ENCODE measurements at regions not wholly inside any gene's neighbourhood (a gene's known extent, or its start where the extent isn't known, plus 50 kb on each side); places are given as distances from the start of the nearest gene placed in this dataset.

DNA sequence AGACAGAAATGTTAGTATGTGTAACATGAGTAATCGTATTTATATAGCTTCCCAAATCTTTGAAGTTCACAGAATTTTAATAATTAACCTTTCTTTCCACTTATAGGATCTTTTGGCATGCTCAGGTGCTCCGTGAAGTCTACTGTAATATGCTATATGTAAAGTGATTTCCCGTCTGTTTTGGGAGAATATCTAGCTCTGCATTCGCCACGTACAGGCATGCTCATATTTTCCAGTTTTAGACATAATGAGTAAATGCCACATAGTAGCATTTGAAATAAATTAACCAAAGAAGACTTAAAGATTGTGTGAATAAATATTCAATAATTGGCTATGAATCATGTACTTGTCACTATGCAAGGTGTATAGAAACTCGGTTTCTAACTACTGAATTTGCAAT, 189.0 kb upstream of the CSNK1A1L start:
- Histone ChIP-seq H2AK5ac (ENCODE audit: low read length, severe bottlenecking) (no peak overlapping the region), H3K79me1 (replicated peaks; ENCODE audit: low read length, poor library complexity, severe bottlenecking) (no peaks in the 10 kb centered on the region), H2BK120ac (ENCODE audit: low read depth, low read length) (no peak overlapping the region), H3K9ac (ENCODE audit: low read length) (no peak overlapping the region), H2BK5ac (ENCODE audit: low read depth, low read length, poor library complexity, severe bottlenecking) (no peak overlapping the region), H2AFZ (ENCODE audit: low read depth, low read length) (no peak overlapping the region), H2BK12ac (ENCODE audit: low read length in 2 of 2) (no peak overlapping the region), H3K18ac (ENCODE audit: low read depth in 1 of 2, low read length in 2 of 2) (no peak overlapping the region), H3K4me3 (ENCODE audit: insufficient read depth in 1 of 2, low read depth in 1 of 2, low read length in 2 of 2) (no peak overlapping the region), H3K23ac (ENCODE audit: low read length in 2 of 2) (no peak overlapping the region), H3K4me2 (ENCODE audit: low read length, poor library complexity, severe bottlenecking) (no peak overlapping the region), H3K27ac (ENCODE audit: low read length, poor library complexity, severe bottlenecking) (no peak overlapping the region), H3K14ac (ENCODE audit: low read length in 2 of 2) (no peak overlapping the region), H2BK15ac (ENCODE audit: low read depth, poor library complexity, severe bottlenecking) (no peak overlapping the region), H3K27me3 (ENCODE audit: control insufficient read depth in 1 of 2, insufficient read depth in 1 of 2, low read length in 2 of 2) (no peaks in the 10 kb centered on the region), H3K4ac (ENCODE audit: low read depth in 1 of 2, low read length in 2 of 2) (no peak overlapping the region), H4K8ac (ENCODE audit: low read length) (no peak overlapping the region), H3K4me1 (ENCODE audit: control insufficient read depth, insufficient read depth, low read depth, low read length) (no peaks in the 10 kb centered on the region), H3K36me3 (ENCODE audit: control insufficient read depth in 1 of 2, insufficient read depth in 2 of 2, low read depth in 1 of 2, low read length in 2 of 2) (no peaks in the 10 kb centered on the region), H4K91ac (ENCODE audit: low read length) (no peak overlapping the region), H3K9me3 (ENCODE audit: control insufficient read depth, low read length) (no peaks in the 10 kb centered on the region)
- 86% methylated on average over 3 of the region's 6 CpGs for WGBS
- DNase-seq = no peak

DNA sequence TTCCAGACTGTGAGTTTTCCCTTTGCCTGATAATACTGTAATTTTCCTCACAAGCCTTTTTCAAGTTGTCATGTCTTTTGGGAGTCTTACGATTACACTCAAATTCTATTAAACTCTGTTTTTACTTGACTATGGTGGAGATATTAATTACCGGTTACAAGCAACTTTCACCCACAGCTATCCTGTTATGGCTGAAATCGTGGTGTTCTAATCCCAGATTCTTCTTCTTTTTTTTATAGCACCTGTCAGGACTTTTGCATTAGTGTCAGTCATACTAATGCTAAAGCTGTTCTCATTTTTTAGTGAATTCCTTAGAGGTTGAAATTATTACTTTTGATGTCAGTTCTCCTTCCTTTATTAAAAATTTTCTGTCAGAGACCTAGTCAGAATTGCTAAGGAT, 187.8 kb upstream of the CSNK1A1L start:
- no peak overlapping the region for H4K8ac ChIP-seq (ENCODE audit: low read length)
- no peaks in the 10 kb centered on the region for H3K27me3 ChIP-seq (ENCODE audit: control insufficient read depth in 1 of 2, insufficient read depth in 1 of 2, low read length in 2 of 2)
- no peak overlapping the region for H2BK15ac ChIP-seq (ENCODE audit: low read depth, poor library complexity, severe bottlenecking)
- no peak overlapping the region for H3K27ac ChIP-seq (ENCODE audit: low read length, poor library complexity, severe bottlenecking)
- no peak overlapping the region for H2AFZ ChIP-seq (ENCODE audit: low read depth, low read length)
- H3K4me1 ChIP-seq (ENCODE audit: control insufficient read depth, insufficient read depth, low read depth, low read length) = no peaks in the 10 kb centered on the region
- WGBS = no CpG with 5 or more reads among the region's 3 CpGs
- no peaks in the 10 kb centered on the region for H3K36me3 ChIP-seq (ENCODE audit: control insufficient read depth in 1 of 2, insufficient read depth in 2 of 2, low read depth in 1 of 2, low read length in 2 of 2)
- H2BK12ac ChIP-seq (ENCODE audit: low read length in 2 of 2) = no peak overlapping the region
- H2BK120ac ChIP-seq (ENCODE audit: low read depth, low read length) = no peak overlapping the region
- H3K9me3 ChIP-seq (ENCODE audit: control insufficient read depth, low read length) = no peaks in the 10 kb centered on the region
- no peaks in the 10 kb centered on the region for H3K79me1 ChIP-seq (replicated peaks; ENCODE audit: low read length, poor library complexity, severe bottlenecking)
- no peak overlapping the region for H2AK5ac ChIP-seq (ENCODE audit: low read length, severe bottlenecking)
- no peak overlapping the region for H3K4me3 ChIP-seq (ENCODE audit: insufficient read depth in 1 of 2, low read depth in 1 of 2, low read length in 2 of 2)
- no peak overlapping the region for H3K9ac ChIP-seq (ENCODE audit: low read length)
- H3K23ac ChIP-seq (ENCODE audit: low read length in 2 of 2) = no peak overlapping the region
- H3K14ac ChIP-seq (ENCODE audit: low read length in 2 of 2) = no peak overlapping the region
- no peak overlapping the region for H2BK5ac ChIP-seq (ENCODE audit: low read depth, low read length, poor library complexity, severe bottlenecking)
- no peak for DNase-seq
- no peak overlapping the region for H3K4me2 ChIP-seq (ENCODE audit: low read length, poor library complexity, severe bottlenecking)
- H4K91ac ChIP-seq (ENCODE audit: low read length) = no peak overlapping the region
- no peak overlapping the region for H3K4ac ChIP-seq (ENCODE audit: low read depth in 1 of 2, low read length in 2 of 2)
- no peak overlapping the region for H3K18ac ChIP-seq (ENCODE audit: low read depth in 1 of 2, low read length in 2 of 2)

DNA sequence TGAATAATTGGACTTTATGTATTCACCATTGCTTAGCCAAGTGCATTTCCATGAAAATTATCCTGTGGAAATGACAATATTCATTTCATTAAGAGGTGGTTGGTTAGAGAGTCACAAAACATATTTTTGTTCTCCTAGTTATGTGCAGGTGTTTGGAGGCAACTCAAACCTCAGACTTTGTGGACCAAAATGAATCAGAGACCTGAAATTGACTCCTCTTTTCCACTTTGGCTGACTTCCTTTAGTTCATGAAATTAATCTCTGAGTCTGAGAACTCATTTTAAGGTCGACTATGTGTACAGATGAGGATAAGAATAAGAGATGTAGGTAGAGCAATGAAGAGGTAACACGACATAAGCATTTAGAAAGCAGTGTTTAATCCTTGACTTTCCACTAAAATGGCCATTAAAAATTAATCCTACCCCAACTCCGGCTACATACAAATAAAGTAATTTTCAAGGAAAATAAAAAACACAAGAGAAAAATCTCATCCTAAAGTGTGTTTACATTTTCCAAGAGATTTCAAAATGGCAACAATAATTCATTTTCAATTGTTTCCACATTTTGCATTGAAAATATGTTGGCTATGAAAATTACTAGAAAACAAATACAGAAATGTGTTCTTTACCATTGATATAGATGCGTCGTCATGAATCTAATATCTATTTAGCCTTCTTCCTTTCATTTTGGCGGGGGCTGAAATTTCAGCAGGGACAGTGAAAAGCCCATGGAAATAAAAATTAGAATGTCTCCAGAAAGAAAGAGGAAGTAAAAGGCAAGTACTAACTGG, 185.4 kb upstream of the CSNK1A1L start:
- 100% methylated on average over 2 of the region's 6 CpGs for WGBS
- no peak for DNase-seq
- no peak overlapping the region for H4K8ac ChIP-seq (ENCODE audit: low read length)

DNA sequence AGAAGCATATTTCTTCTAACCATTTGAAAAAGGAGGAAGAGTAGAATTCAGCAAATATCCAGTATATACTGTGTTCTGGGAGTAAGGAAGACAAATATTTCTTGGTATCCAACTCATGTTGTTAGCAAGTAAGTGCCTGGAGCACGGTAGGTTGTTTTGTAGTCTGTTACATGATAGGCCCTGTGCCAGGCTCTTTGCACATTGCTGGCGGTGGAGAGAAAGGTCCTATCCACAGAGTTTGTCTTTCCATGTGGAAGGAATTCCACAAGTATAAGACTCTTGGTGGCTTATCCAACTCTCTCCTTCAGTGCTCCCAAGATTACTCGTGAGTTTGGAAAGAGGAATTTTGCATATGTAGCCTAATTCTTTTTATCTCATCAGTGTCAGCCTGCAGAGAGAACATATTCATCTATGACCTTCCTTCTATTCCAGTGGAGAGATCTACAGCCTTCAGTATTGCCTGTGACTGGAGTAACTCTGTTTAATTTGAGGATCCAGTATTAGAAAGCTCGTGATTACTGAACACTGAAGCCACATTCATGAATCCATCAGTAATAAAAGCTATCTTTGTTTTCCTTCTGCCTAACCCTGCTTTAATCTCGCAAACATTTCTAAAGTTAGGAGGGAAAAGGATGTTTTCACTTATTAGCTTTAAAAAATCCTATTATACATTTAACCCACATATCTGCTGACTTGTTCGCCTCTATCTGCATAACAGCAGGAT, 183.9 kb upstream of the CSNK1A1L start:
- Histone ChIP-seq H3K23ac (ENCODE audit: low read length in 2 of 2) (no peak overlapping the region), H3K18ac (ENCODE audit: low read depth in 1 of 2, low read length in 2 of 2) (no peak overlapping the region), H3K79me1 (replicated peaks; ENCODE audit: low read length, poor library complexity, severe bottlenecking) (no peaks in the 10 kb centered on the region), H3K4ac (ENCODE audit: low read depth in 1 of 2, low read length in 2 of 2) (no peak overlapping the region), H3K27me3 (ENCODE audit: control insufficient read depth in 1 of 2, insufficient read depth in 1 of 2, low read length in 2 of 2) (no peaks in the 10 kb centered on the region), H3K4me1 (ENCODE audit: control insufficient read depth, insufficient read depth, low read depth, low read length) (no peaks in the 10 kb centered on the region), H2AK5ac (ENCODE audit: low read length, severe bottlenecking) (no peak overlapping the region), H3K9me3 (ENCODE audit: control insufficient read depth, low read length) (peaks cover 4% of the 10 kb centered on the region), H3K36me3 (ENCODE audit: control insufficient read depth in 1 of 2, insufficient read depth in 2 of 2, low read depth in 1 of 2, low read length in 2 of 2) (no peaks in the 10 kb centered on the region), H2BK15ac (ENCODE audit: low read depth, poor library complexity, severe bottlenecking) (no peak overlapping the region), H3K9ac (ENCODE audit: low read length) (no peak overlapping the region), H3K4me2 (ENCODE audit: low read length, poor library complexity, severe bottlenecking) (no peak overlapping the region), H2BK5ac (ENCODE audit: low read depth, low read length, poor library complexity, severe bottlenecking) (no peak overlapping the region), H4K91ac (ENCODE audit: low read length) (no peak overlapping the region), H2AFZ (ENCODE audit: low read depth, low read length) (no peak overlapping the region), H2BK12ac (ENCODE audit: low read length in 2 of 2) (no peak overlapping the region), H3K14ac (ENCODE audit: low read length in 2 of 2) (no peak overlapping the region), H2BK120ac (ENCODE audit: low read depth, low read length) (no peak overlapping the region), H3K27ac (ENCODE audit: low read length, poor library complexity, severe bottlenecking) (no peak overlapping the region), H3K4me3 (ENCODE audit: insufficient read depth in 1 of 2, low read depth in 1 of 2, low read length in 2 of 2) (no peak overlapping the region), H4K8ac (ENCODE audit: low read length) (no peak overlapping the region)
- no peak for DNase-seq
- WGBS = 89% methylated on average over 5 of the region's 6 CpGs

More for the DNA sequence above, 185.4 kb upstream of the CSNK1A1L start:
- Histone ChIP-seq H4K91ac (ENCODE audit: low read length) (no peak overlapping the region), H3K4ac (ENCODE audit: low read depth in 1 of 2, low read length in 2 of 2) (no peak overlapping the region), H3K9me3 (ENCODE audit: control insufficient read depth, low read length) (peaks cover 4% of the 10 kb centered on the region), H3K36me3 (ENCODE audit: control insufficient read depth in 1 of 2, insufficient read depth in 2 of 2, low read depth in 1 of 2, low read length in 2 of 2) (no peaks in the 10 kb centered on the region), H2AFZ (ENCODE audit: low read depth, low read length) (no peak overlapping the region), H3K14ac (ENCODE audit: low read length in 2 of 2) (no peak overlapping the region), H3K79me1 (replicated peaks; ENCODE audit: low read length, poor library complexity, severe bottlenecking) (no peaks in the 10 kb centered on the region), H2BK12ac (ENCODE audit: low read length in 2 of 2) (no peak overlapping the region), H3K4me3 (ENCODE audit: insufficient read depth in 1 of 2, low read depth in 1 of 2, low read length in 2 of 2) (no peak overlapping the region), H3K4me1 (ENCODE audit: control insufficient read depth, insufficient read depth, low read depth, low read length) (no peaks in the 10 kb centered on the region), H3K9ac (ENCODE audit: low read length) (no peak overlapping the region), H2BK120ac (ENCODE audit: low read depth, low read length) (no peak overlapping the region), H3K27me3 (ENCODE audit: control insufficient read depth in 1 of 2, insufficient read depth in 1 of 2, low read length in 2 of 2) (no peaks in the 10 kb centered on the region), H2BK15ac (ENCODE audit: low read depth, poor library complexity, severe bottlenecking) (no peak overlapping the region), H3K23ac (ENCODE audit: low read length in 2 of 2) (no peak overlapping the region), H2AK5ac (ENCODE audit: low read length, severe bottlenecking) (no peak overlapping the region), H3K4me2 (ENCODE audit: low read length, poor library complexity, severe bottlenecking) (no peak overlapping the region), H2BK5ac (ENCODE audit: low read depth, low read length, poor library complexity, severe bottlenecking) (no peak overlapping the region), H3K27ac (ENCODE audit: low read length, poor library complexity, severe bottlenecking) (no peak overlapping the region), H3K18ac (ENCODE audit: low read depth in 1 of 2, low read length in 2 of 2) (no peak overlapping the region)
